ENCODE measurements at regions not wholly inside any gene's neighbourhood (a gene's known extent, or its start where the extent isn't known, plus 50 kb on each side); places are given as distances from the start of the nearest gene placed in this dataset.

- TF ChIP-seq GATA3 (IDR thresholded peaks at IDR 0.05; ENCODE audit: low read depth, low read length): no peak
- TF ChIP-seq GATA2 (IDR thresholded peaks at IDR 0.05; ENCODE audit: low read depth, low read length): no peak
Observed at GRCh38 chr5:107088907-107089306, 581.8 kb downstream of the EFNA5 start.
